Tibial nerve (tissue), 4 donors: ENCODE measurements at regions not wholly inside any gene's neighbourhood (a gene's known extent, or its start where the extent isn't known, plus 50 kb on each side); places are given as distances from the start of the nearest gene placed in this dataset.

Experiments
- EP300 ChIP-seq, 2 donors: sonication (generic); formaldehyde crosslinking; IDR thresholded peaks; one replicate each; pipeline ENCODE4 v1.6.1; 2017; ENCODE audit warnings: antibody characterized with exemption in 2 of 2, mild to moderate bottlenecking in 1 of 2
- TF ChIP-seq, protein P1 (sequence below), 5 experiments: fragments of 200-600 bp in 3 of 5; fragments of 450-650 bp in 2 of 5; sonication (generic) in 3 of 5; IDR thresholded peaks; one replicate each; pipeline ENCODE4 v1.5.1; 2016 to 2019; ENCODE audit warnings: antibody characterized with exemption in 5 of 5, mild to moderate bottlenecking in 3 of 5, moderate library complexity in 2 of 5

GRCh38 chr5:158413122-158413680 lies 554.3 kb upstream of the CLINT1 start:
- TF ChIP-seq EP300 (IDR thresholded peaks at IDR 0.05): peak in 1 of 2 donors; percentile 35
- TF ChIP-seq, protein P1, sequence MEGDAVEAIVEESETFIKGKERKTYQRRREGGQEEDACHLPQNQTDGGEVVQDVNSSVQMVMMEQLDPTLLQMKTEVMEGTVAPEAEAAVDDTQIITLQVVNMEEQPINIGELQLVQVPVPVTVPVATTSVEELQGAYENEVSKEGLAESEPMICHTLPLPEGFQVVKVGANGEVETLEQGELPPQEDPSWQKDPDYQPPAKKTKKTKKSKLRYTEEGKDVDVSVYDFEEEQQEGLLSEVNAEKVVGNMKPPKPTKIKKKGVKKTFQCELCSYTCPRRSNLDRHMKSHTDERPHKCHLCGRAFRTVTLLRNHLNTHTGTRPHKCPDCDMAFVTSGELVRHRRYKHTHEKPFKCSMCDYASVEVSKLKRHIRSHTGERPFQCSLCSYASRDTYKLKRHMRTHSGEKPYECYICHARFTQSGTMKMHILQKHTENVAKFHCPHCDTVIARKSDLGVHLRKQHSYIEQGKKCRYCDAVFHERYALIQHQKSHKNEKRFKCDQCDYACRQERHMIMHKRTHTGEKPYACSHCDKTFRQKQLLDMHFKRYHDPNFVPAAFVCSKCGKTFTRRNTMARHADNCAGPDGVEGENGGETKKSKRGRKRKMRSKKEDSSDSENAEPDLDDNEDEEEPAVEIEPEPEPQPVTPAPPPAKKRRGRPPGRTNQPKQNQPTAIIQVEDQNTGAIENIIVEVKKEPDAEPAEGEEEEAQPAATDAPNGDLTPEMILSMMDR (IDR thresholded peaks at IDR 0.05): no peak
